Lung (tissue), 11 donors: ENCODE measurements at regions not wholly inside any gene's neighbourhood (a gene's known extent, or its start where the extent isn't known, plus 50 kb on each side); places are given as distances from the start of the nearest gene placed in this dataset.

Source experiments
- ATAC-seq: fragments of 200-7000 bp; cut with Tn5 transposase; one replicate; pipeline ENCODE4 v1.9.1; 2020; ENCODE audit warnings: moderate number of reproducible peaks; ENCODE audit not compliant: insufficient read depth, low FRiP score
- DNase-seq, 3 donors: peaks; one replicate each; pipeline ENCODE4 v3.0.0-alpha.2; 2013 to 2017
- H3K27ac ChIP-seq, 2 donors: one replicate each; pipeline ENCODE4 v1.5.1; 2013; ENCODE audit warnings: mild to moderate bottlenecking in 2 of 2, moderate library complexity in 2 of 2, control low read depth in 1 of 2, inconsistent platforms in 1 of 2, low read depth in 1 of 2, low read length in 1 of 2
- H3K27me3 ChIP-seq, 3 donors: one replicate each; pipeline ENCODE4 v1.5.1; 2013; ENCODE audit warnings: low read length in 2 of 3; ENCODE audit not compliant: control insufficient read depth in 3 of 3, insufficient read depth in 3 of 3
- H3K36me3 ChIP-seq, 4 donors: one replicate each; pipeline ENCODE4 v1.5.1; 2013; ENCODE audit warnings: low read length in 4 of 4, mild to moderate bottlenecking in 1 of 4, moderate library complexity in 1 of 4; ENCODE audit not compliant: control insufficient read depth in 4 of 4, insufficient read depth in 4 of 4
- H3K4me1 ChIP-seq, 5 donors: one replicate each; pipeline ENCODE4 v1.5.1; 2013; ENCODE audit warnings: low read length in 5 of 5, mild to moderate bottlenecking in 2 of 5, moderate library complexity in 1 of 5; ENCODE audit not compliant: control insufficient read depth in 5 of 5, insufficient read depth in 5 of 5
- H3K4me3 ChIP-seq: one replicate; pipeline ENCODE4 v1.5.1; 2013; ENCODE audit warnings: mild to moderate bottlenecking, control low read depth, moderate library complexity
- H3K9ac ChIP-seq, 2 donors: one replicate each; pipeline ENCODE4 v1.5.1; 2013; ENCODE audit warnings: low read length in 2 of 2, control low read depth in 1 of 2; ENCODE audit not compliant: insufficient read depth in 1 of 2
- H3K9me3 ChIP-seq, 4 donors: one replicate each; pipeline ENCODE4 v1.5.1; 2013; ENCODE audit warnings: low read length in 3 of 4, mild to moderate bottlenecking in 1 of 4, moderate library complexity in 1 of 4; ENCODE audit not compliant: control insufficient read depth in 4 of 4, insufficient read depth in 3 of 4
- CTCF ChIP-seq: IDR thresholded peaks from 2 replicates; pipeline ENCODE4 v1.5.1; 2012; ENCODE audit warnings: mild to moderate bottlenecking; ENCODE audit errors: control extremely low read depth, extremely low read depth
- WGBS, 2 donors: extraction: QIAGEN DNeasy Blood & Tissue Kit; methylation state at CpG; one replicate each; pipeline ENCODE4 v1.1.7; 2013; 5-methylcytosine and 5-hydroxymethylcytosine counted together
- donor health status: control.
- donor health status: control.
- donor health status: Bipolar disorder and iron deficiency.
- donor health status: healthy.
- donor health status: DM: yes; HTN: yes; CAD: no.

- Histone ChIP-seq H3K9me3 (no peaks in the 10 kb centered on the region), H3K36me3 (no peaks in the 10 kb centered on the region), H3K4me3 (no peak overlapping the region), H3K27ac (no peak overlapping the region), H3K9ac (no peak overlapping the region), H3K4me1 (no peaks in the 10 kb centered on the region), H3K27me3 (no peaks in the 10 kb centered on the region)
- no peak for TF ChIP-seq CTCF
- no peak for ATAC-seq
- DNase-seq, result no peak
These were observed 377.7 kb downstream of the PRR16 start for GRCh38 chr5:120841830-120842229.

- no peak overlapping the region for H3K4me3 ChIP-seq
- no peaks in the 10 kb centered on the region for H3K4me1 ChIP-seq
- no peak overlapping the region for H3K27ac ChIP-seq
- ATAC-seq (no peak), DNase-seq (no peak)
- no peaks in the 10 kb centered on the region for H3K36me3 ChIP-seq
- no peak overlapping the region for H3K9ac ChIP-seq
- no peak for TF ChIP-seq CTCF
- no peaks in the 10 kb centered on the region for H3K27me3 ChIP-seq
- no peaks in the 10 kb centered on the region for H3K9me3 ChIP-seq
- WGBS, 2 donors, result 72 to 81% methylated on average over 3 of the region's 3 CpGs
These were observed 379.4 kb downstream of the PRR16 start for GRCh38 chr5:120843390-120843980.

- 78 to 90% methylated on average over 2 of the region's 2 CpGs for WGBS, 2 donors
- Histone ChIP-seq H3K9ac (no peak overlapping the region), H3K27me3 (no peaks in the 10 kb centered on the region), H3K9me3 (no peaks in the 10 kb centered on the region), H3K4me1 (no peaks in the 10 kb centered on the region), H3K27ac (no peak overlapping the region), H3K36me3 (no peaks in the 10 kb centered on the region), H3K4me3 (no peak overlapping the region)
- DNase-seq (no peak), ATAC-seq (no peak)
- TF ChIP-seq CTCF, result no peak
These were observed 384.8 kb downstream of the PRR16 start for GRCh38 chr5:120848883-120849282.

GRCh38 chr5:120852222-120852860 lies 388.2 kb downstream of the PRR16 start:
- H3K9me3 ChIP-seq, result no peaks in the 10 kb centered on the region
- no peaks in the 10 kb centered on the region for H3K27me3 ChIP-seq
- no peak for TF ChIP-seq CTCF
- no peak for DNase-seq
- H3K4me1 ChIP-seq, result no peaks in the 10 kb centered on the region
- H3K27ac ChIP-seq, result no peak overlapping the region
- H3K4me3 ChIP-seq, result no peak overlapping the region
- H3K36me3 ChIP-seq, result no peaks in the 10 kb centered on the region
- 73 to 74% methylated on average over 1 of the region's 1 CpG for WGBS, 2 donors
- H3K9ac ChIP-seq, result no peak overlapping the region
- no peak for ATAC-seq
